ENCODE measurements at regions not wholly inside any gene's neighbourhood (a gene's known extent, or its start where the extent isn't known, plus 50 kb on each side); places are given as distances from the start of the nearest gene placed in this dataset.

- TF ChIP-seq POLR2A (IDR thresholded peaks at IDR 0.05) (no peak), CTCF (IDR thresholded peaks at IDR 0.05) (no peak)
These were observed 359.1 kb upstream of the CHST9 start for GRCh38 chr18:27544206-27544605.
